ENCODE measurements at regions not wholly inside any gene's neighbourhood (a gene's known extent, or its start where the extent isn't known, plus 50 kb on each side); places are given as distances from the start of the nearest gene placed in this dataset.

GRCh38 chr14:87522575-87522974, 470.4 kb downstream of the GALC start:
- H3K27me3 Mint-ChIP-seq = no peaks in the 10 kb centered on the region
- peaks cover 5% of the 10 kb centered on the region for H3K9me3 Mint-ChIP-seq (ENCODE audit: low read depth)
- H3K36me3 Mint-ChIP-seq = no peaks in the 10 kb centered on the region
- H3K27ac Mint-ChIP-seq = no peak overlapping the region
- H3K4me1 Mint-ChIP-seq (ENCODE audit: low read depth) = no peaks in the 10 kb centered on the region
- no peak overlapping the region for H3K4me3 Mint-ChIP-seq

- no peaks in the 10 kb centered on the region for H3K9me3 Mint-ChIP-seq (ENCODE audit: low read depth)
- peaks cover 2% of the 10 kb centered on the region for H3K27me3 Mint-ChIP-seq
- H3K4me1 Mint-ChIP-seq (ENCODE audit: low read depth) = no peaks in the 10 kb centered on the region
- no peak overlapping the region for H3K27ac Mint-ChIP-seq
- H3K4me3 Mint-ChIP-seq = no peak overlapping the region
- no peaks in the 10 kb centered on the region for H3K36me3 Mint-ChIP-seq
Measured at GRCh38 chr14:87508333-87508732, 484.6 kb downstream of the GALC start.

GRCh38 chr14:87503711-87504110, 489.3 kb downstream of the GALC start:
- peaks cover 2% of the 10 kb centered on the region for H3K27me3 Mint-ChIP-seq
- no peaks in the 10 kb centered on the region for H3K4me1 Mint-ChIP-seq (ENCODE audit: low read depth)
- no peak overlapping the region for H3K4me3 Mint-ChIP-seq

GRCh38 chr14:87497301-87497700, 495.7 kb downstream of the GALC start:
- Mint-ChIP-seq H3K36me3 (no peaks in the 10 kb centered on the region), H3K4me3 (no peak overlapping the region), H3K4me1 (ENCODE audit: low read depth) (no peaks in the 10 kb centered on the region), H3K27me3 (no peaks in the 10 kb centered on the region), H3K27ac (no peak overlapping the region), H3K9me3 (ENCODE audit: low read depth) (peaks cover 9% of the 10 kb centered on the region)

More at GRCh38 chr14:87503711-87504110, 489.3 kb downstream of the GALC start:
- no peaks in the 10 kb centered on the region for H3K36me3 Mint-ChIP-seq
- H3K27ac Mint-ChIP-seq = no peak overlapping the region
- no peaks in the 10 kb centered on the region for H3K9me3 Mint-ChIP-seq (ENCODE audit: low read depth)

GRCh38 chr14:87494010-87494409, 499.0 kb downstream of the GALC start:
- peaks cover 10% of the 10 kb centered on the region for H3K9me3 Mint-ChIP-seq (ENCODE audit: low read depth)
- no peaks in the 10 kb centered on the region for H3K4me1 Mint-ChIP-seq (ENCODE audit: low read depth)
- H3K27me3 Mint-ChIP-seq = no peaks in the 10 kb centered on the region
- H3K27ac Mint-ChIP-seq = no peak overlapping the region
- no peak overlapping the region for H3K4me3 Mint-ChIP-seq
- no peaks in the 10 kb centered on the region for H3K36me3 Mint-ChIP-seq

- Mint-ChIP-seq H3K27ac (no peak overlapping the region), H3K4me1 (ENCODE audit: low read depth) (no peaks in the 10 kb centered on the region), H3K9me3 (ENCODE audit: low read depth) (peaks cover 10% of the 10 kb centered on the region), H3K27me3 (no peaks in the 10 kb centered on the region), H3K36me3 (no peaks in the 10 kb centered on the region), H3K4me3 (no peak overlapping the region)
Measured at GRCh38 chr14:87492561-87492960, 500.4 kb downstream of the GALC start.

- H3K27me3 Mint-ChIP-seq = no peaks in the 10 kb centered on the region
- no peaks in the 10 kb centered on the region for H3K36me3 Mint-ChIP-seq
Measured at GRCh38 chr14:87491816-87492215, 501.2 kb downstream of the GALC start.

GRCh38 chr14:87489196-87489819, 503.7 kb downstream of the GALC start:
- Mint-ChIP-seq H3K36me3 (no peaks in the 10 kb centered on the region), H3K9me3 (ENCODE audit: low read depth) (peaks cover 15% of the 10 kb centered on the region), H3K27ac (no peak overlapping the region)

More at GRCh38 chr14:87491816-87492215, 501.2 kb downstream of the GALC start:
- H3K9me3 Mint-ChIP-seq (ENCODE audit: low read depth) = peaks cover 10% of the 10 kb centered on the region
- H3K4me1 Mint-ChIP-seq (ENCODE audit: low read depth) = no peaks in the 10 kb centered on the region
- no peak overlapping the region for H3K4me3 Mint-ChIP-seq
- no peak overlapping the region for H3K27ac Mint-ChIP-seq

GRCh38 chr14:87483271-87484260, 509.4 kb downstream of the GALC start:
- H3K27me3 Mint-ChIP-seq = peaks cover 2% of the 10 kb centered on the region
- H3K27ac Mint-ChIP-seq = no peak overlapping the region
- no peak overlapping the region for H3K4me3 Mint-ChIP-seq
- H3K4me1 Mint-ChIP-seq (ENCODE audit: low read depth) = no peaks in the 10 kb centered on the region
- H3K36me3 Mint-ChIP-seq = no peaks in the 10 kb centered on the region
- peaks cover 11% of the 10 kb centered on the region for H3K9me3 Mint-ChIP-seq (ENCODE audit: low read depth)

More at GRCh38 chr14:87489196-87489819, 503.7 kb downstream of the GALC start:
- Mint-ChIP-seq H3K27me3 (no peaks in the 10 kb centered on the region), H3K4me3 (no peak overlapping the region), H3K4me1 (ENCODE audit: low read depth) (no peaks in the 10 kb centered on the region)

- Mint-ChIP-seq H3K36me3 (no peaks in the 10 kb centered on the region), H3K4me3 (no peak overlapping the region), H3K27ac (no peak overlapping the region), H3K9me3 (ENCODE audit: low read depth) (no peaks in the 10 kb centered on the region), H3K27me3 (peaks cover 1% of the 10 kb centered on the region), H3K4me1 (ENCODE audit: low read depth) (no peaks in the 10 kb centered on the region)
Measured at GRCh38 chr14:87468531-87468930, 524.5 kb downstream of the GALC start.

- Mint-ChIP-seq H3K27me3 (peaks cover 1% of the 10 kb centered on the region), H3K4me1 (ENCODE audit: low read depth) (no peaks in the 10 kb centered on the region), H3K36me3 (no peaks in the 10 kb centered on the region), H3K9me3 (ENCODE audit: low read depth) (no peaks in the 10 kb centered on the region), H3K27ac (no peak overlapping the region), H3K4me3 (no peak overlapping the region)
Measured at GRCh38 chr14:87467578-87467977, 525.4 kb downstream of the GALC start.

- no peak overlapping the region for H3K27ac Mint-ChIP-seq
- H3K36me3 Mint-ChIP-seq = no peaks in the 10 kb centered on the region
- no peaks in the 10 kb centered on the region for H3K4me1 Mint-ChIP-seq (ENCODE audit: low read depth)
- H3K27me3 Mint-ChIP-seq = peaks cover 1% of the 10 kb centered on the region
- no peak overlapping the region for H3K4me3 Mint-ChIP-seq
- H3K9me3 Mint-ChIP-seq (ENCODE audit: low read depth) = no peaks in the 10 kb centered on the region
Measured at GRCh38 chr14:87465770-87466169, 527.2 kb downstream of the GALC start.

GRCh38 chr14:87461704-87462103, 531.3 kb downstream of the GALC start:
- Mint-ChIP-seq H3K9me3 (ENCODE audit: low read depth) (no peaks in the 10 kb centered on the region), H3K27me3 (peaks cover 1% of the 10 kb centered on the region), H3K4me3 (no peak overlapping the region), H3K36me3 (no peaks in the 10 kb centered on the region), H3K4me1 (ENCODE audit: low read depth) (no peaks in the 10 kb centered on the region), H3K27ac (no peak overlapping the region)

GRCh38 chr14:87457720-87458119, 535.3 kb downstream of the GALC start:
- no peak overlapping the region for H3K4me3 Mint-ChIP-seq
- peaks cover 9% of the 10 kb centered on the region for H3K9me3 Mint-ChIP-seq (ENCODE audit: low read depth)
- no peaks in the 10 kb centered on the region for H3K36me3 Mint-ChIP-seq
- H3K27ac Mint-ChIP-seq = no peak overlapping the region
- no peaks in the 10 kb centered on the region for H3K27me3 Mint-ChIP-seq
- no peaks in the 10 kb centered on the region for H3K4me1 Mint-ChIP-seq (ENCODE audit: low read depth)

- no peaks in the 10 kb centered on the region for H3K4me1 Mint-ChIP-seq (ENCODE audit: low read depth)
- H3K4me3 Mint-ChIP-seq = no peak overlapping the region
- peaks cover 9% of the 10 kb centered on the region for H3K9me3 Mint-ChIP-seq (ENCODE audit: low read depth)
- no peaks in the 10 kb centered on the region for H3K27me3 Mint-ChIP-seq
- H3K36me3 Mint-ChIP-seq = no peaks in the 10 kb centered on the region
- no peak overlapping the region for H3K27ac Mint-ChIP-seq
Measured at GRCh38 chr14:87450193-87450592, 542.8 kb downstream of the GALC start.
